AG04449 (cell line): ENCODE measurements at regions not wholly inside any gene's neighbourhood (a gene's known extent, or its start where the extent isn't known, plus 50 kb on each side); places are given as distances from the start of the nearest gene placed in this dataset.

Source experiments
- CTCF ChIA-PET: fragments of 350-600 bp; formaldehyde crosslinking; extraction: SDS; loops from one replicate; lab custom pipeline; 2021; ENCODE audit warnings: antibody characterized with exemption; lab: Yijun Ruan, JAX
- POLR2A ChIA-PET: fragments of 400-600, 350-600 bp; formaldehyde crosslinking; extraction: SDS; loops from one replicate; lab custom pipeline; 2020; ENCODE audit warnings: antibody characterized with exemption, inconsistent platforms; lab: Yijun Ruan, JAX
- DNase-seq: peaks from one replicate; pipeline ENCODE4 v3.0.0-alpha.2; 2010; ENCODE audit warnings: low read depth, low spot score
- H3K4me3 ChIP-seq: 2 replicates; pipeline ENCODE4 v1.5.1; 2011; ENCODE audit warnings: low read depth, mild to moderate bottlenecking, control low read depth, low read length
- TF ChIP-seq, protein P1 (sequence below): IDR thresholded peaks from one replicate; pipeline ENCODE4 v1.5.1; 2011; ENCODE audit warnings: mild to moderate bottlenecking, moderate library complexity, low read length, control low read depth, inconsistent platforms; ENCODE audit not compliant: insufficient read depth; ENCODE audit errors: missing control alignments

- ChIA-PET CTCF (no interaction called here), POLR2A (interaction anchor here (0.5 to 0.7 kb wide), 2 partner anchors 10 to 72 kb away, joined by 3 read pairs; no protein-coding TSS in a partner anchor)
- H3K4me3 ChIP-seq: no peak overlapping the region
- TF ChIP-seq, protein P1, sequence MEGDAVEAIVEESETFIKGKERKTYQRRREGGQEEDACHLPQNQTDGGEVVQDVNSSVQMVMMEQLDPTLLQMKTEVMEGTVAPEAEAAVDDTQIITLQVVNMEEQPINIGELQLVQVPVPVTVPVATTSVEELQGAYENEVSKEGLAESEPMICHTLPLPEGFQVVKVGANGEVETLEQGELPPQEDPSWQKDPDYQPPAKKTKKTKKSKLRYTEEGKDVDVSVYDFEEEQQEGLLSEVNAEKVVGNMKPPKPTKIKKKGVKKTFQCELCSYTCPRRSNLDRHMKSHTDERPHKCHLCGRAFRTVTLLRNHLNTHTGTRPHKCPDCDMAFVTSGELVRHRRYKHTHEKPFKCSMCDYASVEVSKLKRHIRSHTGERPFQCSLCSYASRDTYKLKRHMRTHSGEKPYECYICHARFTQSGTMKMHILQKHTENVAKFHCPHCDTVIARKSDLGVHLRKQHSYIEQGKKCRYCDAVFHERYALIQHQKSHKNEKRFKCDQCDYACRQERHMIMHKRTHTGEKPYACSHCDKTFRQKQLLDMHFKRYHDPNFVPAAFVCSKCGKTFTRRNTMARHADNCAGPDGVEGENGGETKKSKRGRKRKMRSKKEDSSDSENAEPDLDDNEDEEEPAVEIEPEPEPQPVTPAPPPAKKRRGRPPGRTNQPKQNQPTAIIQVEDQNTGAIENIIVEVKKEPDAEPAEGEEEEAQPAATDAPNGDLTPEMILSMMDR: no peak
- DNase-seq: no peak
Measured at GRCh38 chr5:56350597-56351170, 117.6 kb upstream of the ANKRD55 start.

GRCh38 chr5:56350011-56350596 is 117.0 kb upstream of the ANKRD55 start:
- CTCF ChIA-PET: no interaction called here
- POLR2A ChIA-PET: interaction anchor here (0.7 kb wide), 1 partner anchor 10 kb away, joined by 3 read pairs; no protein-coding TSS in a partner anchor
- H3K4me3 ChIP-seq: no peak overlapping the region
- no peak for DNase-seq
- TF ChIP-seq, protein P1: no peak

GRCh38 chr5:56349461-56349860 is 116.3 kb upstream of the ANKRD55 start:
- POLR2A ChIA-PET: no interaction called here
- CTCF ChIA-PET: no interaction called here
- H3K4me3 ChIP-seq: no peak overlapping the region
- TF ChIP-seq, protein P1: no peak
- DNase-seq: no peak

GRCh38 chr5:56346741-56347535 is 113.8 kb upstream of the ANKRD55 start:
- peak; percentile 71 for DNase-seq
- H3K4me3 ChIP-seq: no peak overlapping the region
- TF ChIP-seq, protein P1: no peak
- ChIA-PET POLR2A (no interaction called here), CTCF (no interaction called here)

GRCh38 chr5:56346044-56346710 is 113.0 kb upstream of the ANKRD55 start:
- ChIA-PET CTCF (no interaction called here), POLR2A (no interaction called here)
- H3K4me3 ChIP-seq: no peak overlapping the region
- TF ChIP-seq, protein P1: no peak
- no peak for DNase-seq
